ENCODE measurements at regions not wholly inside any gene's neighbourhood (a gene's known extent, or its start where the extent isn't known, plus 50 kb on each side); places are given as distances from the start of the nearest gene placed in this dataset.

- POLR2A ChIA-PET, result no interaction called here
Observed at GRCh38 chr14:101069228-101069549, 165.7 kb upstream of the RTL1 start.

GRCh38 chr14:101069666-101070362 lies 166.3 kb upstream of the RTL1 start:
- no peak overlapping the region for H3K4me3 Mint-ChIP-seq
- no peaks in the 10 kb centered on the region for H3K9me3 ChIP-seq (ENCODE audit: low read length)
- ChIA-PET CTCF (no interaction called here), POLR2A (no interaction called here)
- DNase-seq, result peak in 1 of 5 donors; percentile 24
- no peaks in the 10 kb centered on the region for H3K27me3 ChIP-seq (ENCODE audit: insufficient read depth, low read length, poor library complexity, severe bottlenecking)
- H3K27me3 Mint-ChIP-seq, result peaks cover 5 to 28% of the 10 kb centered on the region in 2 donors
- no peak overlapping the region for H3K4me3 ChIP-seq (ENCODE audit: low read length)
- no peaks in the 10 kb centered on the region for H3K36me3 ChIP-seq (ENCODE audit: insufficient read depth, low read length)
- H3K27ac Mint-ChIP-seq, result no peak overlapping the region
- no peak overlapping the region for H3K27ac ChIP-seq (ENCODE audit: low read depth, low read length)
- no peaks in the 10 kb centered on the region for H3K4me1 ChIP-seq (ENCODE audit: insufficient read depth, low read length)
- no peaks in the 10 kb centered on the region for H3K4me1 Mint-ChIP-seq
- H3K36me3 Mint-ChIP-seq, result no peaks in the 10 kb centered on the region
- H3K9me3 Mint-ChIP-seq, result no peaks in the 10 kb centered on the region

More at GRCh38 chr14:101069228-101069549, 165.7 kb upstream of the RTL1 start:
- peaks cover 5 to 22% of the 10 kb centered on the region in 2 donors for H3K27me3 Mint-ChIP-seq
- no peaks in the 10 kb centered on the region for H3K36me3 Mint-ChIP-seq
- no peaks in the 10 kb centered on the region for H3K9me3 ChIP-seq (ENCODE audit: low read length)
- no peaks in the 10 kb centered on the region for H3K36me3 ChIP-seq (ENCODE audit: insufficient read depth, low read length)
- no peaks in the 10 kb centered on the region for H3K4me1 ChIP-seq (ENCODE audit: insufficient read depth, low read length)
- H3K27ac Mint-ChIP-seq, result no peak overlapping the region
- H3K4me1 Mint-ChIP-seq, result no peaks in the 10 kb centered on the region
- H3K27me3 ChIP-seq (ENCODE audit: insufficient read depth, low read length, poor library complexity, severe bottlenecking), result no peaks in the 10 kb centered on the region
- H3K9me3 Mint-ChIP-seq, result no peaks in the 10 kb centered on the region
- DNase-seq, result no peak
- H3K4me3 ChIP-seq (ENCODE audit: low read length), result no peak overlapping the region
- H3K4me3 Mint-ChIP-seq, result no peak overlapping the region
- no peak overlapping the region for H3K27ac ChIP-seq (ENCODE audit: low read depth, low read length)
- CTCF ChIA-PET, result no interaction called here

- POLR2A ChIA-PET, result no interaction called here
- Histone ChIP-seq H3K27me3 (ENCODE audit: insufficient read depth, low read length, poor library complexity, severe bottlenecking) (no peaks in the 10 kb centered on the region), H3K4me1 (ENCODE audit: insufficient read depth, low read length) (no peaks in the 10 kb centered on the region), H3K9me3 (ENCODE audit: low read length) (no peaks in the 10 kb centered on the region), H3K27ac (ENCODE audit: low read depth, low read length) (no peak overlapping the region), H3K36me3 (ENCODE audit: insufficient read depth, low read length) (no peaks in the 10 kb centered on the region), H3K4me3 (ENCODE audit: low read length) (no peak overlapping the region)
- Mint-ChIP-seq H3K27me3 (peaks cover 7 to 38% of the 10 kb centered on the region in 2 donors), H3K4me3 (no peak overlapping the region), H3K4me1 (no peaks in the 10 kb centered on the region), H3K9me3 (no peaks in the 10 kb centered on the region), H3K27ac (no peak overlapping the region), H3K36me3 (no peaks in the 10 kb centered on the region)
- peak in 1 of 5 donors; percentile 33 for DNase-seq
- CTCF ChIA-PET, result no interaction called here
Observed at GRCh38 chr14:101070540-101071492, 167.3 kb upstream of the RTL1 start.

- Histone ChIP-seq H3K4me3 (ENCODE audit: low read length) (no peak overlapping the region), H3K9me3 (ENCODE audit: low read length) (no peaks in the 10 kb centered on the region), H3K4me1 (ENCODE audit: insufficient read depth, low read length) (no peaks in the 10 kb centered on the region), H3K27me3 (ENCODE audit: insufficient read depth, low read length, poor library complexity, severe bottlenecking) (no peaks in the 10 kb centered on the region), H3K27ac (ENCODE audit: low read depth, low read length) (no peak overlapping the region), H3K36me3 (ENCODE audit: insufficient read depth, low read length) (no peaks in the 10 kb centered on the region)
- H3K4me3 Mint-ChIP-seq, result no peak overlapping the region
- H3K9me3 Mint-ChIP-seq, result no peaks in the 10 kb centered on the region
- CTCF ChIA-PET, result no interaction called here
- peak in 1 of 5 donors; percentile 30 for DNase-seq
- no peaks in the 10 kb centered on the region for H3K4me1 Mint-ChIP-seq
- H3K36me3 Mint-ChIP-seq, result no peaks in the 10 kb centered on the region
- POLR2A ChIA-PET, result no interaction called here
- peaks cover 7 to 41% of the 10 kb centered on the region in 2 donors for H3K27me3 Mint-ChIP-seq
- no peak overlapping the region for H3K27ac Mint-ChIP-seq
Observed at GRCh38 chr14:101071493-101071906, 168.0 kb upstream of the RTL1 start.

GRCh38 chr14:101072070-101072469 lies 168.5 kb upstream of the RTL1 start:
- ChIA-PET POLR2A (no interaction called here), CTCF (no interaction called here)
- Mint-ChIP-seq H3K36me3 (no peaks in the 10 kb centered on the region), H3K27ac (no peak overlapping the region), H3K9me3 (no peaks in the 10 kb centered on the region), H3K4me3 (no peak overlapping the region), H3K27me3 (peaks cover 7 to 46% of the 10 kb centered on the region in 2 donors), H3K4me1 (no peaks in the 10 kb centered on the region)
- Histone ChIP-seq H3K4me3 (ENCODE audit: low read length) (no peak overlapping the region), H3K9me3 (ENCODE audit: low read length) (no peaks in the 10 kb centered on the region), H3K36me3 (ENCODE audit: insufficient read depth, low read length) (no peaks in the 10 kb centered on the region), H3K4me1 (ENCODE audit: insufficient read depth, low read length) (no peaks in the 10 kb centered on the region), H3K27ac (ENCODE audit: low read depth, low read length) (no peak overlapping the region), H3K27me3 (ENCODE audit: insufficient read depth, low read length, poor library complexity, severe bottlenecking) (no peaks in the 10 kb centered on the region)
- DNase-seq, result no peak

- Histone ChIP-seq H3K9me3 (ENCODE audit: low read length) (no peaks in the 10 kb centered on the region), H3K27me3 (ENCODE audit: insufficient read depth, low read length, poor library complexity, severe bottlenecking) (no peaks in the 10 kb centered on the region), H3K4me1 (ENCODE audit: insufficient read depth, low read length) (no peaks in the 10 kb centered on the region), H3K4me3 (ENCODE audit: low read length) (no peak overlapping the region), H3K27ac (ENCODE audit: low read depth, low read length) (no peak overlapping the region), H3K36me3 (ENCODE audit: insufficient read depth, low read length) (no peaks in the 10 kb centered on the region)
- H3K4me3 Mint-ChIP-seq, result no peak overlapping the region
- POLR2A ChIA-PET, result no interaction called here
- no peaks in the 10 kb centered on the region for H3K4me1 Mint-ChIP-seq
- H3K36me3 Mint-ChIP-seq, result no peaks in the 10 kb centered on the region
- H3K27me3 Mint-ChIP-seq, result peaks cover 11 to 50% of the 10 kb centered on the region in 2 donors
- no peak overlapping the region for H3K27ac Mint-ChIP-seq
- H3K9me3 Mint-ChIP-seq, result no peaks in the 10 kb centered on the region
- DNase-seq, result no peak
- CTCF ChIA-PET, result no interaction called here
Observed at GRCh38 chr14:101072531-101072930, 169.0 kb upstream of the RTL1 start.

- ChIA-PET CTCF (no interaction called here), POLR2A (no interaction called here)
- Mint-ChIP-seq H3K27me3 (peaks cover 12 to 47% of the 10 kb centered on the region in 2 donors), H3K4me3 (no peak overlapping the region), H3K9me3 (no peaks in the 10 kb centered on the region), H3K4me1 (no peaks in the 10 kb centered on the region), H3K27ac (no peak overlapping the region), H3K36me3 (no peaks in the 10 kb centered on the region)
- no peak overlapping the region for H3K4me3 ChIP-seq (ENCODE audit: low read length)
- no peaks in the 10 kb centered on the region for H3K4me1 ChIP-seq (ENCODE audit: insufficient read depth, low read length)
- H3K27me3 ChIP-seq (ENCODE audit: insufficient read depth, low read length, poor library complexity, severe bottlenecking), result no peaks in the 10 kb centered on the region
- no peak for DNase-seq
- H3K36me3 ChIP-seq (ENCODE audit: insufficient read depth, low read length), result no peaks in the 10 kb centered on the region
- no peaks in the 10 kb centered on the region for H3K9me3 ChIP-seq (ENCODE audit: low read length)
- H3K27ac ChIP-seq (ENCODE audit: low read depth, low read length), result no peak overlapping the region
Observed at GRCh38 chr14:101072945-101073597, 169.5 kb upstream of the RTL1 start.

- no peaks in the 10 kb centered on the region for H3K27me3 ChIP-seq (ENCODE audit: insufficient read depth, low read length, poor library complexity, severe bottlenecking)
- no peaks in the 10 kb centered on the region for H3K36me3 ChIP-seq (ENCODE audit: insufficient read depth, low read length)
- Mint-ChIP-seq H3K4me1 (peaks cover 0 to 3% (median 0%) of the 10 kb centered on the region in 3 donors), H3K4me3 (no peak overlapping the region), H3K27ac (no peak overlapping the region), H3K27me3 (peaks cover 16 to 51% of the 10 kb centered on the region in 2 donors), H3K9me3 (no peaks in the 10 kb centered on the region), H3K36me3 (no peaks in the 10 kb centered on the region)
- ChIA-PET POLR2A (no interaction called here), CTCF (no interaction called here)
- no peak overlapping the region for H3K4me3 ChIP-seq (ENCODE audit: low read length)
- H3K27ac ChIP-seq (ENCODE audit: low read depth, low read length), result no peak overlapping the region
- DNase-seq, result no peak
- H3K4me1 ChIP-seq (ENCODE audit: insufficient read depth, low read length), result no peaks in the 10 kb centered on the region
- no peaks in the 10 kb centered on the region for H3K9me3 ChIP-seq (ENCODE audit: low read length)
Observed at GRCh38 chr14:101073598-101073965, 170.1 kb upstream of the RTL1 start.
